ENCODE measurements at regions not wholly inside any gene's neighbourhood (a gene's known extent, or its start where the extent isn't known, plus 50 kb on each side); places are given as distances from the start of the nearest gene placed in this dataset.

DNA sequence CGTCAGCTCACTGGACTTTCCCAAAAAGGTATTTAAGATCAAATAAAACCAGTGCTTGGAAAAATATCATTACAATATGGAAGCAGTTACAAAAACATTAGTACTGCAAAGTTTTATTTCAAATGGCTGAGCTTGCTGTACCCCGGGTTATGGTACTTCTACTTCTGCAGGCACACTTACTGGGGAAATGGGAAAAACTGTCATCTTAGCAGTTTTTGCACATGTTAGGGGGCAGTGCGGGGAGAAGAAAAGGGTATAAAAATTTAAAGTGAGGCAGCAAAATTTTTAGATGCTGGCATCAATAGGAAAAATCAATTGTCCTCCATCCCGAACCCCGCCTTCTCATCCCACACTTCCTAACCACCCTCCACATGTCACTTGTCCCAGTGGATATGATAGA lies 133.4 kb downstream of the ATG4C start:
- DNase-seq = no peak

DNA sequence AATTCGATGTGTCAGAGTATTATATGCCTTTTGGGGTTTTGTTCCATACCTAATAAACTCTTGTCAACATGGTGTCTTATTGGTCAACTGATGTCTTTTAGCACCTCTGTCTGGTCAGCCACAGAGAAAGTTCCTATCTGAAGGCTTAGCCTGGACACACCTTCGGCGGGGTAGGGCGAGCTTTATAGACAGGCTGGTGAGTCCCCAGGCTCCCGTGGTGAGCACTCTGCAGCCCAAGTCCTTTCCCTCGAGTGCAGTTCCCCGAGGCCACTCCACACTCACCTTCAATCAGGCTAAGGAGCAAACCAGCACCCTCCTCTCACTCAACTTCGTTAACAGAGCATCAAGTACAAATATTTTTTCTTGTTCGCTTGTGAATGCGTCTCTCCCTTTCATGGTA lies 133.9 kb downstream of the ATG4C start:
- no peak for DNase-seq

GRCh38 chr1:62918700-62919099 lies 134.8 kb downstream of the ATG4C start:
- no peak for DNase-seq

DNA sequence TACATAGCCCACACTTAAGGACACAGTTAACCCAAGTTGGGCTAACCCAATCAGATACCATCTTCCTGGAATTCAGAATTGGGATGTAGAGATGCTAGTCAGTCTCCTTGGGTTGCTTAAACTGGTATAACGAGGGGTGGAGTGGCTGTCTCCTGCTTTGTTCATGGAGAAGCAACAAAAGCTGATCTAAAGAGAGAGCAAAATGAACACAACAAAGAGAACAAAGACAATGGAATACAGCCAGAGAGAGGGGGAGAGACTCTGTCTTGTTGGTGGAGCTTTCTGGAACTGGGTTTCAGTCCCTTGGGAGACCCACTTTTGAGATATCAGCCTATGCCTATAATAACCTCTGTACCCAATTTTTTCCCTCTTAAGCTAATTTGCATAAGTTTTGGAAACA lies 138.1 kb downstream of the ATG4C start:
- DNase-seq = no peak

DNA sequence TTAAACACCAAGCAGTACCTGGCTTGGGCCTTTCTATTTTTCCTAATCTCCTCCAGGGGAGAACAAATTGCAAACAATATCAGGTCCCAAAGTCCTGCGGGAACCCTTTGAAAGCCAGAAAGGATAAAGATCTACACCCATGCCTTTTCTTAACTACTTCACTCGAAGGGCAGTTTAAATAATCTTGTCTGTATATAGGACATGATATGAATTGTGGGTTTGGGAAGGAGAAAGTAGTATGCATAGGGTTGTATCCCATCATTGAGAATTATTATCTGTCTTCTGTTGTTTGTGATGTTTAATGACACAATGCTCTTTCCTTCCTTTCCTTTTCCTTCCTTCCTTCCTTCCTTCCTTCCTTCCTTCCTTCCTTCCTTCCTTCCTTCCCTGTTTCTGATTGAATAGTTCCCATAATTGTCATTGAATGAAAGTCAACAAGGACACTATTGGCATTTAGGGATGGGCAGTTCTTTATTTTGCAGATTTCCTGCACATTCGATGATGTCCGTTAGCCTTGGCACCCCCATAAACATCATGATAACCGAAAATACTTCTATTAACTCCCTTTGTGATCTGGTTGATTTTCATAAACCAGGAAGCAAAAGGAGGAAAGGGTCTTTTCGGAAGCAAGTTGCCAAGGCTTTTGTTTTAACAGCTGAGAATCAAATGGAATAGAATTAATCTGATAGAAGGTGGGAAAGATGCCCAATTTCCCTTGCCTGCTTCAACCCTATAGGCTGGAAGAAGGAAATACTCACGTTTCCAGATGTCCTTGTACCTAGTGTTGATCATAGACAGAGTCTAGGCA lies 141.3 kb downstream of the ATG4C start:
- DNase-seq = no peak

- DNase-seq = no peak
These were observed 142.8 kb downstream of the ATG4C start for GRCh38 chr1:62926681-62927252.

- no peak for DNase-seq
These were observed 145.0 kb downstream of the ATG4C start for GRCh38 chr1:62928885-62929284.

- DNase-seq = no peak
These were observed 153.8 kb downstream of the ATG4C start for GRCh38 chr1:62937634-62938296.

GRCh38 chr1:62941780-62942179 lies 157.8 kb downstream of the ATG4C start:
- DNase-seq = no peak

DNA sequence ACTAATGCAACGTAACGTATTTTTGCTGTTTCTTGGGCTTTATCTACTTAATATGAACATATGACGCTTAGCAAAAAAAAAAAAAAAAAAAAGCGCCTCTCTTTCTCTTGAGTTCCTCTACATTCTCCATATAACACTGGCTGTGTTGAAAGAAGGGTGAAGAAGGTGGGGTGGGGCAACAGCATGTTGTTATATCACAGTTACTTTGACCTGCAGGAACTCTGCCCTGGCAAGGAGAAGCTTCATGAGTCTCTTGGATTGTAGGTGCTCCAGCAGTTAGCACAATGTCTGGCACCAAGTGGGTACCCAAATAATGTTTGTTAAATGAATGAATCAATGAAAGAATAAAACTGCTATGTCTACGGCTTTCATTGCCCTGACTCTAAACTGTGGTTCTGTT lies 162.6 kb downstream of the ATG4C start:
- no peak for DNase-seq

- DNase-seq = no peak
These were observed 167.5 kb downstream of the ATG4C start for GRCh38 chr1:62951428-62951827.

GRCh38 chr1:62952596-62952995 lies 168.7 kb downstream of the ATG4C start:
- no peak for DNase-seq

DNA sequence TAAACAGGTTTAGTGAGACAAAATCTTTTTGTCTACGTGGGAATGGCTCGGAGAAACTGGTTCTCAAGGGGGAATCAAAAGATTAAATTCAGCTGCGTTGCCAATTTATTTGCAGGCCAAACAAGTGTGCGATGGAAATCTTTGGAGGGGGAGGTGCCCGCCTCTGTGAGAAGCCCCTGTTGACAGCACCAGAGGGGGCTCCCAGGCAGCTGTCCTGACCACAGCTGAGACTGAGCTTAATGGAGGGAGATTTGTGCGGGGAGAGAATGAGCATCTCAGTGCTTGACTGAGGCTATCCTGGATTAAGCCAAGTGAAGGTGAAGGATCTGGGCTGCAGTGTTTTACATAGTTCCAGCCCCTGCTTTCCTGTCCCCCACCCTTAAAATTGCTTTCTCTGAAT lies 169.7 kb downstream of the ATG4C start:
- no peak for DNase-seq

GRCh38 chr1:62954758-62955157 lies 170.8 kb downstream of the ATG4C start:
- no peak for DNase-seq

- DNase-seq = no peak
These were observed 171.7 kb downstream of the ATG4C start for GRCh38 chr1:62955666-62956065.

- peak in 1 of 2 experiments; percentile 21 for DNase-seq
These were observed 178.3 kb downstream of the ATG4C start for GRCh38 chr1:62962014-62962812.

DNA sequence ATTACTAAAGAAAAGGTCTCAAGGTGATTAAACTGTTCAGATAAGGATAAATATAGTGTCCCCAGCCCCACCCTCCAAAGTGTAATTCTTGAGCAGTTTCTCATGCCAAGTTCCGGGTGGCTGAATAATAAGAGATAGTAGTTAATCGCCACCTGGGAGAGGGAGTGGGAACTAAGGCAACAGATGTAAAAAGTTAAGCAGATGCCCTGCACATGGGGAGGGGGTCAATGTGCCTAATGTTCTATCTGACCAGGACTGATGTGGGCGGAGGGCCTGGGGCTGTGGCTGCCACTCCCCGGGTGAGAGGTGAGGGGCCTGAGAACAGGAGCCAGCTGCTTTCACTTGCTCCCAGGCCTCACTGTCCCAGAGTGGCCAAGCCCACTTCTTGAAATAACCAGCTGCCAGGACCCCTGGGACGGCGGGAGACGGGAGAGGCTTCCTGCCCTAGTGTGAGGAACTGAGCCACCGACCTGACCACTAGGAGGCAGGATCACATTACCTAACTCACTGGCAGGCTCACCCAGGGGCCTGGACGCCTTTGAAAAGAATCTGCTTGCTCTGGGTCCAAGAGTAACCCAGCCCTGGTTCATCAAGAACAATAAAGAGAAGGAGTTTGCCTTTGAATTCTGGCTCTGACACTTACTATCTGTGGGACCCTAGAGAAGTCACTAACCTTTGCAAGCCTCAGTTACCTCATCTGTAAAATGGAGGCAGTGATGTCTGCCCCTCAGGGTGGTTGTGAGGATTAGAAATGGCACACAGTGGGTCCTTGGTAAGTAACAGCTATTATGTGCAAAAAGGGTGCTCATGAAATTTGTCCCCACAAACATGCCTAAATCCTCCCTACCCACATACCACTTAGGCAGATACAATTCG lies 179.2 kb downstream of the ATG4C start:
- peak; percentile 4 to 81 for DNase-seq

DNA sequence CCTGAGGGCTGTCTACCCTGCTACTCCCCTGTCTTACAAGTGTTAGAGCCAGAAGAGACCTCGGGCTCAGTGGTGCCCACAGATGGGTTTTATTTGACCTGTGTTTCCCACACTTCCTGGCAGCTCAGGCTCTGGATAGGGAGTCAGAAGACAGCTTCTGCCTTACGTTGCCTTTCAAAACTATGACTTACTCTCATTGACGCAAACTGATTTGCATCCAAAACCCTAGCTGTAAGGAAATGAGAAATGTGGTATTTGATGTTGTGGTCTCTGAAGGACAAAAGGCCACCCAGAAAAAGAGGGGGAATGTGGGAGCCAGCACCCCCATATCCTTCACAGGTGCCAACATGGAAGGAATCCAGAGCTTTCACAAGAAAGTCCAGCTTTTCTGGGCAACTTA lies 180.2 kb downstream of the ATG4C start:
- DNase-seq = peak in 1 of 2 experiments; percentile 8

DNA sequence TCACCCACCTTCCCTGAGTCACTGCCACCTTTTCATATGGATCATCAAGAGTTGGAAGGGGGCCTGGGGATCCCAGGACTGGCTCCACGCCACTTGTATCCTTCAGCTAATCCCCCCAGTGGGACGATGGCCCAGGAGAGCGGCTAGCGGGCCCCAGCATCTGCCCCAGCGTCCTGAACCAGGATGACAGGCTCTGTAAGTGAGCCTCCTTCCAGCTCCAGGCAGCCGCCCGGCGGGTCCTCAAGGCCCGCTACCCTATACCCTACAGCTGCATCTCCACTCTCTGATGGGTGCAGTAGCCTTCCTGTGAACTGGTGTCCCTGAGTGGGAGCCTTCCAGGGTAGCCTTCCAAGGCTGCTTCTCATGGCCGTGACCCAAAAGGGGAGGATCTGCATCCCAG lies 183.1 kb downstream of the ATG4C start:
- no peak for DNase-seq

DNA sequence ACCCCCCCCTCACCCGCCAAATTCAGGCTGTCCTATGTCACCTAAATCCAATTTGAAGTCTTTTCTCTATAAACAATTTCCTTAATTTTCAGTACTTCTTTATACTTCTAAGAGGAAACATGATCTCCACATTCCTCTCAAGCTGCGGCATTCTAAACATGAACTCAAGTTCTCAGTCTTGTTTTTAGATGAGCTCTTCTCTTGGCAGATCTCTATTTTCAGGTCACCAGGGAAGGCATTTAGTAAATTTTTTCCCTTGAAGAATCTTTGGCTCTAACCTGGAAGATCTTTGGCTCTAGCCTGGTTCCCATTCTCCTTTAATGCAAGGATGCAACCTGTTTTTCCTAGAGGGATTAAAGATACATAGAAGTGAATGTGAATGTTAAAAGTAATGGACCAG lies 193.4 kb downstream of the ATG4C start:
- no peak for DNase-seq

- DNase-seq = no peak
These were observed 194.8 kb downstream of the ATG4C start for GRCh38 chr1:62978741-62979140.

GRCh38 chr1:62981434-62981833 lies 197.5 kb downstream of the ATG4C start:
- DNase-seq = no peak
